ENCODE measurements at regions not wholly inside any gene's neighbourhood (a gene's known extent, or its start where the extent isn't known, plus 50 kb on each side); places are given as distances from the start of the nearest gene placed in this dataset.

GRCh38 chr1:29581256-29581655 lies 344.9 kb downstream of the PTPRU start:
- H3K4me1 ChIP-seq, result no peaks in the 10 kb centered on the region
- peaks cover 0 to 47% of the 10 kb centered on the region in 2 donors for H3K27me3 ChIP-seq
- intact Hi-C loops (cut with DNase I; ENCODE audit: low total_unique reads), result no loop called here
- no peak overlapping the region for H3K4me3 ChIP-seq
- no peak for TF ChIP-seq CTCF (IDR thresholded peaks at IDR 0.05)
- no peak overlapping the region for H3K27ac ChIP-seq
- H3K9me3 ChIP-seq, result no peaks in the 10 kb centered on the region
- H3K36me3 ChIP-seq, result no peaks in the 10 kb centered on the region
- no peak for DNase-seq

DNA sequence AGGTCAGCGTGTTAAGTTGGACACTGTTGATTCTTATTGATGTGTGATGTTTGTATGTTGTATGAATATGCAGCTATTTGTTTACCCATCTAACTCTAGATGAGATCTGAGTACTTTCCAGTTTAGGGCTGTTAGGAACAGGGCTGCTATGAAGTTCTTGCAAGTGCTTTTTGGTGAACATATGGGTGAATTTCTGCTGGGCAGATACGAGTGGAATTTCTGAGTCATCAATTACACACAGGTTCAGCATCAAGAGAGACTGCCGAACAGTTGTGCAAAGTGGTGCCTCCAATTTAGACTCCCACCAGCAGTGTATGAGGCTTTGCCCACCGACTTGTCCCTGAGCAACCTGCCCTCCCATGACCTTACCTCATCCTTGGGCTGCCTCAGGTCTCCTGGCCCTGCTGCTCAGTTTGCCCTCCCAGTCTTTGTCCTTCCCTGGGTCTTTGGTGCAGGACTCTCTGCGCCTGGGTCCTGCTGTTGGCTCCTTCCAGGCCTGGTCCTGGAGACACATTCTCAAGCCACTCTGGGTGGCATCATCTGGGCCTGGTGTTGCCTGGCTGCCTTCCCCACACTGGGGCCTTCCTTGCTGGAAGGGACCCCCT lies 343.6 kb downstream of the PTPRU start:
- Histone ChIP-seq H3K36me3 (no peaks in the 10 kb centered on the region), H3K27ac (no peak overlapping the region), H3K4me3 (no peak overlapping the region), H3K9me3 (no peaks in the 10 kb centered on the region), H3K4me1 (no peaks in the 10 kb centered on the region), H3K27me3 (peaks cover 0 to 42% of the 10 kb centered on the region in 2 donors)
- DNase-seq, result no peak
- no peak for TF ChIP-seq CTCF (IDR thresholded peaks at IDR 0.05)
- intact Hi-C loops (cut with DNase I; ENCODE audit: low total_unique reads), result no loop called here

DNA sequence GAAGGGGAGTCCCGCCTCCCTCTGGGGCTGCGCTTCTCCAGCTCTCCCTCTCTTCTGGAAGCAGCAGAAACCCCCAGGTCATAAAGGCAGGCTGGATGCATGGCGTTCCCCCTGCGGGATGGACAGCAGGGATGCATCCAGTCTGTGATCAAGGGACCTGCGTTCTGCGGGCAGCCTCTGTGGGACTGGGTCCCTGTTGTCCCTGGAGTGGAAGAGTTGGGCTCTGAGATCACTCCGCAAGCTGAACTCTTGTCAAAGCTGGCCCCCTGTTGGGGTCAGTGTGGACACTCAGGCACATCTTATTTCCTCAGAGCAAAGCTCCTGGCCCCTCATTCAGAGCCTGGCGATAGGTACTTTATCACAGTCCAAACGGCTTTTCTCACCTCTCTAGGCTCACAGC lies 341.2 kb downstream of the PTPRU start:
- Histone ChIP-seq H3K36me3 (no peaks in the 10 kb centered on the region), H3K4me1 (no peaks in the 10 kb centered on the region), H3K27me3 (peaks cover 0 to 42% of the 10 kb centered on the region in 2 donors), H3K4me3 (no peak overlapping the region), H3K27ac (no peak overlapping the region), H3K9me3 (no peaks in the 10 kb centered on the region)
- DNase-seq, result no peak
- no peak for TF ChIP-seq CTCF (IDR thresholded peaks at IDR 0.05)
- intact Hi-C loops (cut with DNase I; ENCODE audit: low total_unique reads), result no loop called here

DNA sequence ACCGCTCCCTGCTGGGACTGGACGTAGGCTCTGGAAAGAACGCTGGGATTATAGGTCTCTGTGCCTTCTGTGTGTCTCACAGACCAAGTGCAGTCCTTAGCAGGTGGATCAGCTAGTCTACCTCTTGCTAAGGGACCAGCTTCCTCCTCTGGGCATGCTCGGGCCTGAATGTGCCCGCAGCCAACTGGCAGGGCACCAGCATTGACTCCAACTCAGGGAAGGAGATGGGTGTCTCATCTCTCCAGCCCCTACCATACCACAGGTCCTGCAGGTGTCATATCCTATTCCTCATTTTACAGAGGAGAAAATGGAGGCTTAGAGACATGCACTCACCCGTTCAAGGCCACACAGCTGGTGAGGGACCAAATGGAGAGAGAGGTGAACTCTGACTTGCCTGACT lies 340.2 kb downstream of the PTPRU start:
- no peak overlapping the region for H3K27ac ChIP-seq
- H3K4me1 ChIP-seq, result no peaks in the 10 kb centered on the region
- H3K36me3 ChIP-seq, result no peaks in the 10 kb centered on the region
- peaks cover 0 to 39% of the 10 kb centered on the region in 2 donors for H3K27me3 ChIP-seq
- intact Hi-C loops (cut with DNase I; ENCODE audit: low total_unique reads), result no loop called here
- no peaks in the 10 kb centered on the region for H3K9me3 ChIP-seq
- H3K4me3 ChIP-seq, result no peak overlapping the region
- DNase-seq, result no peak
- TF ChIP-seq CTCF (IDR thresholded peaks at IDR 0.05), result no peak

DNA sequence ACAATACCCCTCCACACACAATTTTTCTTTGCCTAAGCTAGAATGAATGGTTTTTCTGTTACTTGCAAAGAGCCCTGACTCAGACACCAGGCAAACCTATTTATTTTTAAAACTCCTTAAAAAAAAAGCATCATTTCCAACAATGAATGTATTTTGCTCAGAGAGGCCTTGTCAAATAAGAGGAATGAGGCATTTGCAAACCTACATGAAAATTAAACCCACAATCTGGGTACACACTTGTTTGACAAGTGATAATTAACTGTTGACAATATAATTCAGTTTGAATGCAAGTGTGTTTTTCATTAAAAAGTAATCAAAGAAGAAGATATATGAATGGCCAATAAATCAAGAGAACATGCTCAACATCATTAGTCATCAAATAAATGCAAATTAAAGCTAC lies 339.5 kb downstream of the PTPRU start:
- H3K27me3 ChIP-seq, result peaks cover 0 to 40% of the 10 kb centered on the region in 2 donors
- no peaks in the 10 kb centered on the region for H3K36me3 ChIP-seq
- no peak overlapping the region for H3K27ac ChIP-seq
- intact Hi-C loops (cut with DNase I; ENCODE audit: low total_unique reads), result no loop called here
- DNase-seq, result no peak
- TF ChIP-seq CTCF (IDR thresholded peaks at IDR 0.05), result no peak
- H3K4me1 ChIP-seq, result no peaks in the 10 kb centered on the region
- no peaks in the 10 kb centered on the region for H3K9me3 ChIP-seq
- no peak overlapping the region for H3K4me3 ChIP-seq

DNA sequence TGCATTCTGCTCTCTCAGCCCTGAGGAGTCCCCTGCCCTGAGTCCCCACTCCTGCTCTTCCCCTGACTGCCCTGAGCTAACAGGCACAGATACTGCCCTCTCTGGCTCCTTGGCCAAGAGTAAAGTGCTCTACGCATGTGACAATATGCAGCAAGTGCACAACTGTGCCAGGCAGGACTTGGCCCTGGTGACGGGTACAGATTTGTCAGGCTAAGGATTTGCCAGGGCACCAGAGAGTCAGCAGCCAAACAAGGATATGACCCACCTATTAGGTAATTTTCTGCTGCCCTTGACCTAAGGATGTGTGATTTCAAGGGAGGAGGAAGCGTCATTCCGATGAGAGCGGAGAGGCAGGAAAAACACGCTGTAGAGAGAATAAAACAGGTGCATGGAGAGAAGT lies 339.0 kb downstream of the PTPRU start:
- intact Hi-C loops (cut with DNase I; ENCODE audit: low total_unique reads), result no loop called here
- Histone ChIP-seq H3K9me3 (no peaks in the 10 kb centered on the region), H3K4me1 (no peaks in the 10 kb centered on the region), H3K27me3 (peaks cover 0 to 38% of the 10 kb centered on the region in 2 donors), H3K27ac (no peak overlapping the region), H3K36me3 (no peaks in the 10 kb centered on the region), H3K4me3 (no peak overlapping the region)
- DNase-seq, result peak in 1 of 2 donors; percentile 23
- TF ChIP-seq CTCF (IDR thresholded peaks at IDR 0.05), result no peak

Data from tibial artery (tissue), 4 donors.